Fibroblast of upper back skin (primary cell): ENCODE measurements at regions not wholly inside any gene's neighbourhood (a gene's known extent, or its start where the extent isn't known, plus 50 kb on each side); places are given as distances from the start of the nearest gene placed in this dataset.
"Not testable (repeated sequence)": the region's sequence is repeated elsewhere in the genome, so short reads cannot be mapped to it uniquely, and the experiment has no call there.

Source experiments
- DNase-seq: peaks from one replicate; pipeline ENCODE4 v3.0.0-alpha.2; 2013

- no peak for DNase-seq
Observed at GRCh38 chr13:76829572-76830327, 56.5 kb downstream of the KCTD12 start.

GRCh38 chr13:76828316-76828741, 57.9 kb downstream of the KCTD12 start:
- peak; percentile 27 for DNase-seq

GRCh38 chr13:76826527-76826926, 59.7 kb downstream of the KCTD12 start:
- DNase-seq: no peak

GRCh38 chr13:76825430-76825829, 60.8 kb downstream of the KCTD12 start:
- peak; percentile 79 for DNase-seq

- DNase-seq: no peak
Observed at GRCh38 chr13:76823969-76824368, 62.2 kb downstream of the KCTD12 start.

GRCh38 chr13:76822698-76823267, 63.4 kb downstream of the KCTD12 start:
- peak; percentile 57 for DNase-seq

GRCh38 chr13:76821222-76821621, 65.0 kb downstream of the KCTD12 start:
- DNase-seq: not testable (repeated sequence)

GRCh38 chr13:76820759-76821158, 65.4 kb downstream of the KCTD12 start:
- peak; percentile 47 for DNase-seq

- no peak for DNase-seq
Observed at GRCh38 chr13:76816394-76816793, 69.8 kb downstream of the KCTD12 start.

- DNase-seq: no peak
Observed at GRCh38 chr13:76815344-76815743, 70.9 kb downstream of the KCTD12 start.

GRCh38 chr13:76813891-76814290, 72.3 kb downstream of the KCTD12 start:
- DNase-seq: no peak

GRCh38 chr13:76813000-76813691, 73.1 kb downstream of the KCTD12 start:
- no peak for DNase-seq

- DNase-seq: peak; percentile 65
Observed at GRCh38 chr13:76812206-76812897, 73.9 kb downstream of the KCTD12 start.

GRCh38 chr13:76809389-76809788, 76.8 kb downstream of the KCTD12 start:
- DNase-seq: no peak

- DNase-seq: peak; percentile 50
Observed at GRCh38 chr13:76808927-76809326, 77.3 kb downstream of the KCTD12 start.

- DNase-seq: no peak
Observed at GRCh38 chr13:76804801-76805200, 81.4 kb downstream of the KCTD12 start.

- no peak for DNase-seq
Observed at GRCh38 chr13:76803831-76804230, 82.4 kb downstream of the KCTD12 start.

GRCh38 chr13:76800943-76801342, 85.3 kb downstream of the KCTD12 start:
- DNase-seq: no peak

- DNase-seq: no peak
Observed at GRCh38 chr13:76799696-76800095, 86.5 kb downstream of the KCTD12 start.

GRCh38 chr13:76798037-76798436, 88.2 kb downstream of the KCTD12 start:
- no peak for DNase-seq

GRCh38 chr13:76797361-76797760, 88.8 kb downstream of the KCTD12 start:
- no peak for DNase-seq

- DNase-seq: no peak
Observed at GRCh38 chr13:76796851-76797250, 89.4 kb downstream of the KCTD12 start.
